Activated CD4-positive, alpha-beta T cell treated with anti-CD3 and anti-CD28 coated beads, Interleukin-2, amount 10 ng/mL, durations not matched to agents 24 days and 14 days (primary cell): ENCODE measurements at regions not wholly inside any gene's neighbourhood (a gene's known extent, or its start where the extent isn't known, plus 50 kb on each side); places are given as distances from the start of the nearest gene placed in this dataset.
"Not testable (repeated sequence)": the region's sequence is repeated elsewhere in the genome, so short reads cannot be mapped to it uniquely, and the experiment has no call there.

ENCODE experiments used
- DNase-seq: peaks from one replicate; pipeline ENCODE4 v3.0.0; 2022
- H3K27ac Mint-ChIP-seq: one replicate; pipeline ENCODE4 v1.8.0; 2022; ENCODE audit warnings: mild to moderate bottlenecking, mixed read lengths
- H3K27me3 Mint-ChIP-seq: one replicate; pipeline ENCODE4 v1.8.0; 2022; ENCODE audit warnings: mixed read lengths
- H3K36me3 Mint-ChIP-seq: one replicate; pipeline ENCODE4 v1.8.0; 2022; ENCODE audit warnings: low read depth, mild to moderate bottlenecking, mixed read lengths
- H3K4me1 Mint-ChIP-seq: one replicate; pipeline ENCODE4 v1.8.0; 2021; ENCODE audit warnings: mixed read lengths
- H3K4me3 Mint-ChIP-seq: one replicate; pipeline ENCODE4 v1.8.0; 2022; ENCODE audit warnings: mild to moderate bottlenecking, moderate library complexity, mixed read lengths
- H3K9me3 Mint-ChIP-seq: one replicate; pipeline ENCODE4 v1.8.0; 2021; ENCODE audit warnings: mixed read lengths
- intact Hi-C: fragments of 100-400 bp; cut with micrococcal nuclease; formaldehyde crosslinking; loops from one replicate; pipeline ENCODE4 v1.15.1; 2023

DNA sequence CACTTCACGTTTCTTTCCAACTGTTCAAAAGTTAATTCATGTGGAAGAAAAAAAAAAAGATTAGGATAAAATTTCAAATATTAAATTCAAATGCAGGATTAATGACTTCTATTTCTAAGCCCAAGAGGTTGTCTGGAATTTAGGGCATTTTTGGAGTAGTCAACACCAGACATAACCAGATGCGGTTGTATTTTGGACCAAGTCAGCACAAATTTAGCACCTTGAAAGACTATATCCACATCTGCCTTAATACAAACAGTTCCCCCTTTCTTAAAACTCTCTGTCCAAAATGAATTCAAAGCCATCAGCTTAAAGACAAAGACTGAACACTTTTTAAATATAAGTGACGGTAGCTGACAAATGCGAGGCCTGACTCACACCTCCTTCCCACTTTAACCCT lies 282.9 kb downstream of the C16orf95 start:
- Mint-ChIP-seq H3K4me1 (no peaks in the 10 kb centered on the region), H3K9me3 (no peaks in the 10 kb centered on the region), H3K36me3 (no peaks in the 10 kb centered on the region), H3K27ac (no peak overlapping the region), H3K4me3 (no peak overlapping the region), H3K27me3 (no peaks in the 10 kb centered on the region)
- no peak for DNase-seq
- intact Hi-C loops = no loop called here

DNA sequence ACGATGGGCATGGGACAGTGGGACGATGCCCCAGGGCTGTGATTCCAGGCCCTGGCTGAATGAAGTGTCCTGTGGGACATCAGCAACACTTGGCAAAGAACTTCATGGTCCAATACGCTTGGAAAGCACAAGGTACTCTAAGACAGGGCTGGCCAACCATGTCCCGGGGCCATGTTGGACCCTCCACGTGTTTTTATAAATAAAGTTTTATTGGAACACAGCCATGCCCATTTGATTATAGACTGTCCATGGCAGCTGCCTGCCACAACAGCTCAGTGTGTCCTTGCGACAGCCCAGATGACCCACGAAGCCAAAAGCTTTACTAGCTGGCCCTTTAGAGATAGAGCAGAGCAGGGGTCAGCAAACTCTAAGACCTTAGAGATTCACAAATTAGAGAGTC lies 282.1 kb downstream of the C16orf95 start:
- no peaks in the 10 kb centered on the region for H3K36me3 Mint-ChIP-seq

DNA sequence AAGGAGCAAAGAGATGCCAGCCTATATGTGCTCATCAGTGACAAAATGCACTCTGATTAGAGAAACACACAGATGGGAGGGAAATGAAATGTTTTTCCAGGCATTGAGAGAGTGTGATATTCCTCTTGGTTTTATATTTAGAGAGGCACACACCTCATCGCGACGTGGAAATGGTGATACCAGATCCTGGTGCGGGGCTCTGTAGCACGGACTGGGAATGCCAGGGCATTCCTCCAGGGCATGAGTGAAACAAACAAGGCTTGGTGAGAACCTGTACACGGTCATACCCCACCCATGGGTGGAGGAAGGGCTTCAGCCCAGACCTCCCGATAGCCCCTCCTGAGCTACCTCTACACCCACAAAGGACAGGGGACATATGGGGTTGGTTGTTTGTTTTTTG lies 280.2 kb downstream of the C16orf95 start:
- DNase-seq = no peak
- Mint-ChIP-seq H3K27me3 (no peaks in the 10 kb centered on the region), H3K4me1 (no peaks in the 10 kb centered on the region), H3K4me3 (no peak overlapping the region), H3K27ac (no peak overlapping the region), H3K36me3 (no peaks in the 10 kb centered on the region), H3K9me3 (no peaks in the 10 kb centered on the region)
- intact Hi-C loops = no loop called here

More for the DNA sequence above, 282.1 kb downstream of the C16orf95 start:
- Mint-ChIP-seq H3K4me3 (no peak overlapping the region), H3K9me3 (no peaks in the 10 kb centered on the region), H3K4me1 (no peaks in the 10 kb centered on the region), H3K27ac (no peak overlapping the region), H3K27me3 (no peaks in the 10 kb centered on the region)
- intact Hi-C loops = no loop called here
- DNase-seq = no peak

DNA sequence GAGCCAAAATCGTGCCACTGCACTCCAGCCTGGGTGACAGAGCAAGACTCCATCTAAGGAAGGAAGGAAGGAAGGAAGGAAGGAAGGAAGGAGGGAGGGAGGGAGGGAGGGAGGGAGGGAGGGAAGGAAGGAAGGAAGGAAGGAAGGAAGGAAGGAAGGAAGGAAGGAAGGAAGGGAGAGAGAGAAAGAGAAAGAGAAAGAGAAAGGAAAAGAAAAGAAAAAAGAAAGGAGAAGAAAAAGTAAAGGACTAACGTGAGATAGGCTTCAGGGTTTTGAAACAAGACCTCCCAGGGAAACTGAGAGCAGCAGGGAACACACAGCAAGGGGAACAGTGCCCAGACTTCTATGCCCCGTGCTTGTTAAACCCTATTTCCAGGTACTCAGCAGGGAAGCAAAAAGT lies 278.7 kb downstream of the C16orf95 start:
- H3K9me3 Mint-ChIP-seq, H3K36me3 Mint-ChIP-seq, DNase-seq, intact Hi-C loops, H3K4me1 Mint-ChIP-seq, H3K27ac Mint-ChIP-seq, H3K4me3 Mint-ChIP-seq, H3K27me3 Mint-ChIP-seq: not testable (repeated sequence)

DNA sequence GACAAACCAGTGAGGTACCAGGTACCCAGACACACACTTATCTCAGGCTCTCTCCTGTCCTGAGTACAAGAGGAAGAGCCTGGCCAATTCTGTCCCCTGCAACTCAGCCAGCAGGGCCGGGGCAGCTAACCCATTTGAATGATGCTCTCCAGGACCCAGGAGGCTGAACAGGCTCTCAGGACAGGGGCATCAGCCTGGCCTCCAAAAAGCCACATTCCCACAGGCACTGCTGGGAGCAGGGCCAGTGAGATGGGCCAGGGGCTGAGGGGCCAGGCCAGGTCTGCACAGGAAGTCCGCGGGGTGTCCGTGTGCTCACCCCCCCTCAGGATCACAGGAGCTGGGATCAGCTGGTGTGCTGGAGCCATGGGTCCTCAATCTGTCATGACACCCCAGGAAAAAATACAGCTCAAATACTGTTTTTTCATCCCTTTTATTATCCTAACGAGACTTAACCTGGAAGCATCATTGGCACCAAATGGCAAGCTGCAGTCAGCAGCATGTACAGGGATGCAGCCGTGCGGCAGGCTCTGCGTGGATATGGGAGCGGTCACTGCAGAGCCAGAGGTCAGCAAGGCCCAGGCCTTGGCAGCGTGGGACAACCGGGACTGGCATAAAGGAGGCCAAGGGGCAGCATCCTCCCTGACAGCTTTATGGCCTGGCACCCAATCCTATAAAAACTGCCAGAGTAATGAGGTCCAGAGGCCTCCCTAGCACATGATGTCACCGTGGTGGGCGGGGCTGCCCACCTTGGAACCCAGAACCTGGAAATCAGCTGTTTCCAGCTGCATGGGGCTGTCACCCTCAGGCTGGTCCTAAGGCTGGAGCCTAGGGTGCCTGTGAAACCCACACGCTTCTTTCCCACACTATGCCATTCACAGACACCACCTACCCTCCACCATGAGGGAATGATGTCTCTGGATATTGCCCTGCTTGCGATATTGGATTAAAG lies 276.7 kb downstream of the C16orf95 start:
- Mint-ChIP-seq H3K4me3 (no peak overlapping the region), H3K4me1 (no peaks in the 10 kb centered on the region), H3K36me3 (no peaks in the 10 kb centered on the region), H3K27ac (no peak overlapping the region), H3K27me3 (no peaks in the 10 kb centered on the region), H3K9me3 (no peaks in the 10 kb centered on the region)
- no peak for DNase-seq
- intact Hi-C loops = no loop called here

DNA sequence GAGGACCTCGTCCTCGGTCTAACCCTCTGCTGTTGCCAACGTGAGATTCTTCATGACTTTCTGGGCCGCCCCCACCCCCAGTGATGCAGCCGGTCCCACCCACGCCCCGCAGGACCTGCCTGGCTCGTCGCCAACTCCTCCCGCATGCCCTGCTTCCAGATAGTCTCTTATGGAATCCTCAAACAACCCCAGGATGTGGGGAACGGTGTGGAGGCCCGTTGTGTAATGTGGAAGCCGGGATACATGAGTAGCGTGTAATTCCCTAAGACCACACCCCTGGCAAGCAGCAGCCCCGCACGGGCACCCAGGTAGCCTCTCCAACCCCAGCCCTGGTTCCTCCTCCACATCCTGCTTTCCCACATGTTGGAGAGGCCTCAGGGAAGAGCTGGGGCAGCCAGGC lies 275.9 kb downstream of the C16orf95 start:
- no peak for DNase-seq
- Mint-ChIP-seq H3K27ac (no peak overlapping the region), H3K36me3 (no peaks in the 10 kb centered on the region), H3K4me1 (no peaks in the 10 kb centered on the region), H3K27me3 (no peaks in the 10 kb centered on the region), H3K9me3 (no peaks in the 10 kb centered on the region), H3K4me3 (no peak overlapping the region)
- intact Hi-C loops = no loop called here

DNA sequence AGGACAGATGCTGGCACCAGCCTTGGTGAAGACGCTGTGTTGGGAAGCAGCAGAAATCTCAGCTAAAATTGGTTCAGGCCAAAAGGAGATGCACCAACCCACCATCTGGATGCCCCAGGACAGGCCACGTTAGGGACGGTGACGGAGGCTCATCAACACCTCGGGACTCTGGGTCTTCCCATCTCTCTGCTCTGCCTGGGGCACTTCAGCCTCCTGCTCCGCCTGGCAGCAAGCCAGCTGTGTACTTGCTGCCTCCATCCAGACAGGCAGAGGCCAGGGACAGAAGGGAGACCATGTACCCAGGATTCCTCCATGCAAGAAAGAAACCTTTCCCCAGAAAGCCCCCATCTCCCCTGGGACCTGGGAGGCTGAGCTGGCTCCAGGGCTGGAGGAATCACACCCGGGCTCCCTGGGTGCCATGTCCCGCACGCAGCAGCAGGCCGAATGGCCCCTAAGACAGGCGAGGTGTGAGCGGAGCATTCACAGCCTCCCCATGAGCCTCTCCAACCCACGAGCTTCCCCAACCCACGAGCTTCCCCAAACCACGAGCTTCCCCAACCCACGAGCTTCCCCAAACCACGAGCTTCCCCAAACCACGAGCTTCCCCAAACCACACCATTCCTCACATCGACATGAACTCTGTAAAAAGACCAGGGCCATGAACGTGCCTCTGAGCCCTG lies 274.5 kb downstream of the C16orf95 start:
- Mint-ChIP-seq H3K36me3 (no peaks in the 10 kb centered on the region), H3K27ac (no peak overlapping the region), H3K4me1 (no peaks in the 10 kb centered on the region), H3K9me3 (no peaks in the 10 kb centered on the region), H3K27me3 (no peaks in the 10 kb centered on the region), H3K4me3 (no peak overlapping the region)
- no peak for DNase-seq
- intact Hi-C loops = no loop called here

DNA sequence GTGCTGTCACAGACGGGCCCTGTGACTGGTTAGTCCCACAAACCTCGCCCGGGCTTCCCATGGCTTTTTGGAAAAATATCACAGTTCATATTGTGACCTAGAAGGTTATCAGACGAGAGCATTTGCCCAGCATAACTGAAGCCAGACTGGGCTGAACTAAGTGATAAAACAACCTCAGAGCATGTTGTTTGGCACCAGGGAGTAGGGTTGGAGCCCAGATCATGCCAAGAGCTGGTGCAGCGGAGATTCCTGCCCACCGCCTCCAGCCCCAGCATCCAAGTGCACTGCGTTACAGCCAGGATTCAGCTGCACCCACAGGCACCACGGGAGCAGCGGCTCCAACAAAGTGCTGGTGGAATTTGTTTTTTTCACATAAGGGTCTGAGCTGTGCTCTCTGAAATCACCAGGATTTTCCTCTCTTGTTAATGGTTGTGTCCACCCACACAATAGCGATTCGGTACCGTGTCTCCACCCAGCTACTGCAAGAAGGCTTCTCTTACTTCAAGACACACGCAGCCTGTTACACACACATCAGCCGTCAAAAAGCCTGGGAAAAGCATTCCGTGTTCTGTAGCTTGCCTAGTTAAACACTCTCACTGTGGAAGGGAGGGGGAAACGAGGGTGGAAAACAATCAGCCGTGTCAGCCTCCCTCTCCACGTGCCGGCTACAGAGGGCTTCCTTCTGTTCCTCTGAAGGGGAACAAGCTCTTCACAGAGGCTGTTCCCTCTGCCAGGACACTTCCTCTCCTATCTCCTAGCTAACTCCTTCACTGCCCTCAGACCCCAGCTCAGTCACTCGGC lies 273.8 kb downstream of the C16orf95 start:
- no peak for DNase-seq
- intact Hi-C loops = no loop called here
- Mint-ChIP-seq H3K36me3 (no peaks in the 10 kb centered on the region), H3K27me3 (no peaks in the 10 kb centered on the region), H3K9me3 (no peaks in the 10 kb centered on the region), H3K4me3 (no peak overlapping the region), H3K4me1 (no peaks in the 10 kb centered on the region), H3K27ac (no peak overlapping the region)

DNA sequence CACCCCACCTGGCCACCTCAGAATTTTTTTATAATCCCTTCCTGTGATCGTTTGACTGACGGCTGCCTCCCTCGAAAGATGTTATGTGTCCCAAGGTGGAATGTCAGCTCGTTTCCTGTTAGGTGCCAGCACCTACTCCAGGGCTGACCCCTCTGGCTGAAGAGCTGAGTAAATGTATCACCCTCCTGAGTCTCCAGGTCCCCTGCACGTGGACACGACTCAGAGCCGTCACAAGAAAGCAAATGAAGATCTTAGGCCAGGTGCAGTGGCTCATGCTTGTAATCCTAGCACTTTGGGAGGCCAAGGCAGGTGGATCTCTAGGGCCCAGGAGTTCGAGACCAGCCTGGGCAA lies 273.2 kb downstream of the C16orf95 start:
- no peaks in the 10 kb centered on the region for H3K4me1 Mint-ChIP-seq
- intact Hi-C loops = no loop called here
- H3K27ac Mint-ChIP-seq = no peak overlapping the region

DNA sequence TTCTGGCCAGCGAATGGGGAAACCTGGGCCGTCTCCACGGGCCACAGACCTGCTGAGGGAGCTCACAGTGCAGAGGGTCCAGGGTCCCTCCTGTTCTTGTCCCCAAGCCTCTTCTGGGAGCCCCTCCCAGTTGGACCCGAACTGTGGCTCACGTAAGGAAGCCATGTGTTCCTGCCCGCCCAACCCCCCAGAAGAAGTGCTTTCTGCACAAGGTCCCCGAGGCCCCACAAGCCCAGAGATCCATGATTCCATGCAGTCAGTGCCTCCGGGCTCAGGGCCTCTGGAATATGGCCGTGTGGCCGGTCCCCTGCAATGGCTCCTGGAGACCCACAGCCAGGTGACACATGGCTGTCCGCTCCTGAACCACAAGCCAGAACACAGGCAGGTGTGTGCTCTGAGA lies 272.4 kb downstream of the C16orf95 start:
- Mint-ChIP-seq H3K9me3 (no peaks in the 10 kb centered on the region), H3K27me3 (no peaks in the 10 kb centered on the region), H3K4me1 (no peaks in the 10 kb centered on the region), H3K4me3 (no peak overlapping the region), H3K27ac (no peak overlapping the region), H3K36me3 (no peaks in the 10 kb centered on the region)
- DNase-seq = no peak
- intact Hi-C loops = no loop called here

More for the DNA sequence above, 273.2 kb downstream of the C16orf95 start:
- Mint-ChIP-seq H3K4me3 (no peak overlapping the region), H3K36me3 (no peaks in the 10 kb centered on the region), H3K9me3 (no peaks in the 10 kb centered on the region), H3K27me3 (no peaks in the 10 kb centered on the region)
- no peak for DNase-seq

DNA sequence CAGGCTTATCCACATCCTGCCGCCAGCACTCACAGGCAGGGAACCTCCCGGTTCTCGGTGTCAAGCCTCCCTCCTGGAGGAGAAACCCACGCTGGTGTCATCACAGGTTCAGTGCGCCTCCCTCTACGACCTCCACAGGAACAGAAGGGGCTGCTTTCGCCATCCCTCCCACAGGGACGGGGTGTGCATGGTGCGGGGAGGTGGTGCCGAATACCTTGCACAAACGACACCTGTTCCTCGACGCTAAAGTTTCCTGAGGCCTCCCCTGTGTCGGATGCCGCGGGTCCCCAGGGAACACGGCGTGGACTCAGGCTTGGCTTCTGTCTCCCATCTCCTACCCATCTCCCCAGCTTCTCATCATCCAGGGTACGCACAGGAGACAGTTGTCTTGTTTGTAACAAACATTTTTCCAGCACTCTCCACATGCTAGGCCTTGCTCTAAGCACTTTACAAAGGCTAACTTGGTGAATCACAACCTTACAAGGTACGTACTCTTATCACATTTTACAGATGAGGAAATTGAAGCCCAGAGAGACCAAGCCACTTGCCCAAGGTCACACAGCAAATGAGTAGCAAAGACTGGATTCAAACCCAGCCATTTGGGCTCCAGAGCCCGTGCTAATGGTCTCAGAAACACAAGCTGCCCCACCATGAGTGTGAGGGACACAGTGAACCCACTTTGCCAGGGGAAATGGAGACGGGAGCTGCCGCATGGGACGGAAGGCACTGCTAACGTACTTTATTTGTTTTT lies 271.6 kb downstream of the C16orf95 start:
- H3K36me3 Mint-ChIP-seq = no peaks in the 10 kb centered on the region
- no peak overlapping the region for H3K4me3 Mint-ChIP-seq
- DNase-seq = no peak
- intact Hi-C loops = no loop called here
- H3K27ac Mint-ChIP-seq = no peak overlapping the region
- no peaks in the 10 kb centered on the region for H3K4me1 Mint-ChIP-seq
- H3K9me3 Mint-ChIP-seq = no peaks in the 10 kb centered on the region
- H3K27me3 Mint-ChIP-seq = no peaks in the 10 kb centered on the region

DNA sequence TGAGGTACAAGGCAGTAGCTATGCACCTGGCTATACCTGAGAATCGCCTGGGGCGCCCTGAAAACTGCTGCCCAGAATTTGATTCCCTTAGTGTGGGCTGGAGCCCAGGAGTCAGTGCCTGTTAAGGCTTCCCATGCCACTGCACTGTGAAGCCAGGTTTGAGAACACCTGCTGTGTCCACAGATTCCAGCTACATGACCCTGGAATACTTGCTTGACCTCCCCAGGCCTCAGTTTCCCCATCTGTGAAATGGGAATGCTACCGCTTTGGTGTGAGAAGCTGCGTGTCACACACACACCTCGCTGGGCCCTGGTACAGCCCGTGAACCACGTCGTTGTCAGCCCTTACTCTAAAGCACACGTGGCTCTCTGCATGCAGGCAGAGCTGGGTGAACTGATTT lies 271.0 kb downstream of the C16orf95 start:
- Mint-ChIP-seq H3K4me1 (no peaks in the 10 kb centered on the region), H3K36me3 (no peaks in the 10 kb centered on the region), H3K9me3 (no peaks in the 10 kb centered on the region), H3K4me3 (no peak overlapping the region), H3K27ac (no peak overlapping the region), H3K27me3 (no peaks in the 10 kb centered on the region)
- intact Hi-C loops = no loop called here
- DNase-seq = no peak

DNA sequence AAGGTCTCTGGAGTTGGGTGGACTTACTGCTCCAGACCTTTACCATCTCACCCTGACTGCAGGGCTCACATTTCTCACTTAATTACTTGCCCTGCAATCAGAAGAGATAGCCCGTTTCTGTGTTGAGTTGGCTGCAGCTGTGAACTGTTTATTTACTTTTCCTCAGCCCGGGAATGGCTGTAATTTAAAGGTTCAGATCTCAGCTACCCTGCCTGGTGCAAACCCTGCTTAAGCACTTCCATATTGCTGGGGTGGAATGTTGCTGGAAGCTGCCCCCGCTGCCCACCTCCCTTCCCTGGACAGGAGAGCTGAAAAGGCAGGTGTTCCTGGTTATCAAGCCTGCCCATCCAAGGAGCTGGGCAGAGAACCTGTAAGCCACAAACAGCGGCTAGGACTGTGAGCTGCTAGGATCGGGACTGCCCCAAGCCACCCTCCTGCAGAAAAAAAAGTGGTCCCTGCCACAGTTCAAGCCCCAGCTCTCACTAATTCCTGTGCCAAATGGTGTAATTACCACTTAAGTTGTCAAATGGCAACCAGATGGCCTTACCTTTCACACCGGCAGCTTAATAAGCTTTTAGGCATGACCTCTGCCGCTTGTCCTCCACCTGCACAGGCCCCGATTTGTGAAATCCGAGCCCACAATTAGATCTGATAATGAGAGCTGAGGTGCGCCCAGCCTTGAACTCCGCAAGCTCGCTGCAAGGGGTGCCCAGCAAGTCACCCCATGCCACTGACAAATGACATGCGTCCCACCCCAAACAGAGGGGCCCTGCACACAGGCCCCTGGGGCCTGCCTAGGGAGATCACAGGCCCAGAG lies 269.8 kb downstream of the C16orf95 start:
- intact Hi-C loops = no loop called here
- Mint-ChIP-seq H3K4me1 (no peaks in the 10 kb centered on the region), H3K4me3 (no peak overlapping the region), H3K27ac (no peak overlapping the region), H3K36me3 (no peaks in the 10 kb centered on the region), H3K9me3 (no peaks in the 10 kb centered on the region), H3K27me3 (peaks cover under 1% of the 10 kb centered on the region)
- DNase-seq = no peak
